ENCODE measurements at regions not wholly inside any gene's neighbourhood (a gene's known extent, or its start where the extent isn't known, plus 50 kb on each side); places are given as distances from the start of the nearest gene placed in this dataset.

DNA sequence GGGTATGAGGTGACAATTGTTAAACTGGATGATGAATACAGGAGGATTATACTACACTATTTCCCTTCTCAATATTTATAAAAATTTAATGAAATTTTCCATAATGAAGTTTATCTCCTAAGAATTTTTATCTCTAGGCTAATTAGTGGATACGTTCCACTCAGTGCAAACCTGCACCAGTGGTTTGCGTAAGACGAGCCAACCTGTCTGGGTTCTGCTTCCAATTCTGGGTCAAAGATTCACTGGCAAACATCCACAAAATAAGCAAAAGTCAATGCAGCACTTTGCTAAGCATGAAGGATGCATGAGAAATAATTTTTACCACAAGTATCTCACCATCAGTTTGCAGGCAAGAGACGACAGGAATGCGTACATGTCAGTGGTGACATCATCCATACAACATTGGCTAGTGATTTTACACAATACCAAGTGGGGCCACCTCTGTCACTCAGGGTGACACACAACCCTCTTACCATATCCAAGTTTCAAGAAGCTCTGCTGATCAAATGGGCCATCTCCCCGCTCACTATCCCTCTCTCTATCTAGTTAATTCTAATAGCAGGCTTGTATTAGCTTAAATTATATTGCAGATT is 51.7 kb downstream of the FAM50B start:
- ChIA-PET CTCF (interaction anchor here (1.1 kb wide), 1 partner anchor 21 kb away, joined by 3 read pairs; no protein-coding TSS in a partner anchor), POLR2A (interaction anchor here (0.6 kb wide), 1 partner anchor 17 kb away, joined by 3 read pairs; no protein-coding TSS in a partner anchor)
- Histone ChIP-seq H3K9me3 (ENCODE audit: control insufficient read depth, insufficient read depth, low read depth, low read length) (no peaks in the 10 kb centered on the region), H3K36me3 (ENCODE audit: control insufficient read depth in 2 of 2, insufficient read depth in 1 of 2, low read length in 2 of 2) (no peaks in the 10 kb centered on the region), H3K27ac (ENCODE audit: extremely low read depth, low read depth, low read length) (no peak overlapping the region), H3K4me1 (ENCODE audit: control insufficient read depth, insufficient read depth, low read length) (no peaks in the 10 kb centered on the region; the same call in 1 of the 2 replicates), H3K4me3 (ENCODE audit: low read depth, low read length) (no peak overlapping the region)
- TF ChIP-seq, protein P1, sequence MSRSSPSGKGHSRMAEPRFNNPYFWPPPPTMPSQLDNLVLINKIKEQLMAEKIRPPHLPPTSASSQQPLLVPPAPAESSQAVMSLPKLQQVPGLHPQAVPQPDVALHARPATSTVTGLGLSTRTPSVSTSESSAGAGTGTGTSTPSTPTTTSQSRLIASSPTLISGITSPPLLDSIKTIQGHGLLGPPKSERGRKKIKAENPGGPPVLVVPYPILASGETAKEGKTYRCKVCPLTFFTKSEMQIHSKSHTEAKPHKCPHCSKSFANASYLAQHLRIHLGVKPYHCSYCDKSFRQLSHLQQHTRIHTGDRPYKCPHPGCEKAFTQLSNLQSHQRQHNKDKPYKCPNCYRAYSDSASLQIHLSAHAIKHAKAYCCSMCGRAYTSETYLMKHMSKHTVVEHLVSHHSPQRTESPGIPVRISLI (tag by site-specific recombination; IDR thresholded peaks at IDR 0.05), result no peak
- TF ChIP-seq, protein P2, sequence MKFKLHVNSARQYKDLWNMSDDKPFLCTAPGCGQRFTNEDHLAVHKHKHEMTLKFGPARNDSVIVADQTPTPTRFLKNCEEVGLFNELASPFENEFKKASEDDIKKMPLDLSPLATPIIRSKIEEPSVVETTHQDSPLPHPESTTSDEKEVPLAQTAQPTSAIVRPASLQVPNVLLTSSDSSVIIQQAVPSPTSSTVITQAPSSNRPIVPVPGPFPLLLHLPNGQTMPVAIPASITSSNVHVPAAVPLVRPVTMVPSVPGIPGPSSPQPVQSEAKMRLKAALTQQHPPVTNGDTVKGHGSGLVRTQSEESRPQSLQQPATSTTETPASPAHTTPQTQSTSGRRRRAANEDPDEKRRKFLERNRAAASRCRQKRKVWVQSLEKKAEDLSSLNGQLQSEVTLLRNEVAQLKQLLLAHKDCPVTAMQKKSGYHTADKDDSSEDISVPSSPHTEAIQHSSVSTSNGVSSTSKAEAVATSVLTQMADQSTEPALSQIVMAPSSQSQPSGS (tag by site-specific recombination; IDR thresholded peaks at IDR 0.05; ENCODE audit: low read depth), result peak; percentile 84
- TF ChIP-seq KLF7 (tag by site-specific recombination; IDR thresholded peaks at IDR 0.05; ENCODE audit: borderline replicate concordance), result no peak
- peak; percentile 22; the same call in 1 of the 2 replicates for TF ChIP-seq SP7 (tag by site-specific recombination; IDR thresholded peaks at IDR 0.05)
- no peak for TF ChIP-seq ZNF529 (tag by site-specific recombination; IDR thresholded peaks at IDR 0.05; ENCODE audit: insufficient replicate concordance)
- TF ChIP-seq, protein P3, sequence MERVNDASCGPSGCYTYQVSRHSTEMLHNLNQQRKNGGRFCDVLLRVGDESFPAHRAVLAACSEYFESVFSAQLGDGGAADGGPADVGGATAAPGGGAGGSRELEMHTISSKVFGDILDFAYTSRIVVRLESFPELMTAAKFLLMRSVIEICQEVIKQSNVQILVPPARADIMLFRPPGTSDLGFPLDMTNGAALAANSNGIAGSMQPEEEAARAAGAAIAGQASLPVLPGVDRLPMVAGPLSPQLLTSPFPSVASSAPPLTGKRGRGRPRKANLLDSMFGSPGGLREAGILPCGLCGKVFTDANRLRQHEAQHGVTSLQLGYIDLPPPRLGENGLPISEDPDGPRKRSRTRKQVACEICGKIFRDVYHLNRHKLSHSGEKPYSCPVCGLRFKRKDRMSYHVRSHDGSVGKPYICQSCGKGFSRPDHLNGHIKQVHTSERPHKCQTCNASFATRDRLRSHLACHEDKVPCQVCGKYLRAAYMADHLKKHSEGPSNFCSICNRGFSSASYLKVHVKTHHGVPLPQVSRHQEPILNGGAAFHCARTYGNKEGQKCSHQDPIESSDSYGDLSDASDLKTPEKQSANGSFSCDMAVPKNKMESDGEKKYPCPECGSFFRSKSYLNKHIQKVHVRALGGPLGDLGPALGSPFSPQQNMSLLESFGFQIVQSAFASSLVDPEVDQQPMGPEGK (tag by site-specific recombination; IDR thresholded peaks at IDR 0.05), result no peak
- TF ChIP-seq, protein P4, sequence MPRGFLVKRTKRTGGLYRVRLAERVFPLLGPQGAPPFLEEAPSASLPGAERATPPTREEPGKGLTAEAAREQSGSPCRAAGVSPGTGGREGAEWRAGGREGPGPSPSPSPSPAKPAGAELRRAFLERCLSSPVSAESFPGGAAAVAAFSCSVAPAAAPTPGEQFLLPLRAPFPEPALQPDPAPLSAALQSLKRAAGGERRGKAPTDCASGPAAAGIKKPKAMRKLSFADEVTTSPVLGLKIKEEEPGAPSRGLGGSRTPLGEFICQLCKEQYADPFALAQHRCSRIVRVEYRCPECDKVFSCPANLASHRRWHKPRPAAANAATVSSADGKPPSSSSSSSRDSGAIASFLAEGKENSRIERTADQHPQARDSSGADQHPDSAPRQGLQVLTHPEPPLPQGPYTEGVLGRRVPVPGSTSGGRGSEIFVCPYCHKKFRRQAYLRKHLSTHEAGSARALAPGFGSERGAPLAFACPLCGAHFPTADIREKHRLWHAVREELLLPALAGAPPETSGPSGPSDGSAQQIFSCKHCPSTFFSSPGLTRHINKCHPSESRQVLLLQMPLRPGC (tag by site-specific recombination; IDR thresholded peaks at IDR 0.05), result peak; percentile 41; the same call in 1 of the 2 replicates
- TF ChIP-seq ZNF114 (tag by site-specific recombination; IDR thresholded peaks at IDR 0.05), result no peak
- TF ChIP-seq ZNF585B (tag by site-specific recombination; IDR thresholded peaks at IDR 0.05), result no peak
- TF ChIP-seq ZNF660 (tag by site-specific recombination; IDR thresholded peaks at IDR 0.05), result peak; percentile 63; the same call in 1 of the 2 replicates
- no peak for TF ChIP-seq GLIS2 (tag by site-specific recombination; IDR thresholded peaks at IDR 0.05)
- TF ChIP-seq, protein P5, sequence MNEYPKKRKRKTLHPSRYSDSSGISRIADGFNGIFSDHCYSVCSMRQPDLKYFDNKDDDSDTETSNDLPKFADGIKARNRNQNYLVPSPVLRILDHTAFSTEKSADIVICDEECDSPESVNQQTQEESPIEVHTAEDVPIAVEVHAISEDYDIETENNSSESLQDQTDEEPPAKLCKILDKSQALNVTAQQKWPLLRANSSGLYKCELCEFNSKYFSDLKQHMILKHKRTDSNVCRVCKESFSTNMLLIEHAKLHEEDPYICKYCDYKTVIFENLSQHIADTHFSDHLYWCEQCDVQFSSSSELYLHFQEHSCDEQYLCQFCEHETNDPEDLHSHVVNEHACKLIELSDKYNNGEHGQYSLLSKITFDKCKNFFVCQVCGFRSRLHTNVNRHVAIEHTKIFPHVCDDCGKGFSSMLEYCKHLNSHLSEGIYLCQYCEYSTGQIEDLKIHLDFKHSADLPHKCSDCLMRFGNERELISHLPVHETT (tag by site-specific recombination; IDR thresholded peaks at IDR 0.05), result 0 out of 2 replicates have a peak, but pooled peaks have one; percentile 36
- peak; percentile 77 for TF ChIP-seq ZNF629 (tag by site-specific recombination; IDR thresholded peaks at IDR 0.05)
- peak; percentile 96 for TF ChIP-seq ZFP69B (tag by site-specific recombination; IDR thresholded peaks at IDR 0.05)
- TF ChIP-seq ZNF274 (IDR thresholded peaks at IDR 0.05; ENCODE audit: low read length), result no peak
- no peak for TF ChIP-seq ZNF274 (tag by site-specific recombination; IDR thresholded peaks at IDR 0.05; ENCODE audit: borderline replicate concordance)
- TF ChIP-seq ZNF561 (tag by site-specific recombination; IDR thresholded peaks at IDR 0.05; ENCODE audit: borderline replicate concordance), result no peak
- TF ChIP-seq ZBTB21 (tag by site-specific recombination; IDR thresholded peaks at IDR 0.05), result peak; percentile 68
- TF ChIP-seq, protein P6, sequence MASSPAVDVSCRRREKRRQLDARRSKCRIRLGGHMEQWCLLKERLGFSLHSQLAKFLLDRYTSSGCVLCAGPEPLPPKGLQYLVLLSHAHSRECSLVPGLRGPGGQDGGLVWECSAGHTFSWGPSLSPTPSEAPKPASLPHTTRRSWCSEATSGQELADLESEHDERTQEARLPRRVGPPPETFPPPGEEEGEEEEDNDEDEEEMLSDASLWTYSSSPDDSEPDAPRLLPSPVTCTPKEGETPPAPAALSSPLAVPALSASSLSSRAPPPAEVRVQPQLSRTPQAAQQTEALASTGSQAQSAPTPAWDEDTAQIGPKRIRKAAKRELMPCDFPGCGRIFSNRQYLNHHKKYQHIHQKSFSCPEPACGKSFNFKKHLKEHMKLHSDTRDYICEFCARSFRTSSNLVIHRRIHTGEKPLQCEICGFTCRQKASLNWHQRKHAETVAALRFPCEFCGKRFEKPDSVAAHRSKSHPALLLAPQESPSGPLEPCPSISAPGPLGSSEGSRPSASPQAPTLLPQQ (tag by site-specific recombination; IDR thresholded peaks at IDR 0.05), result peak; percentile 99
- 0 out of 2 replicates have a peak, but pooled peaks have one; percentile 32 for TF ChIP-seq ZNF184 (tag by site-specific recombination; IDR thresholded peaks at IDR 0.05)
- peak; percentile 45 for TF ChIP-seq ZNF366 (tag by site-specific recombination; conservative IDR thresholded peaks at IDR 0.05)
- 0 out of 2 replicates have a peak, but pooled peaks have one; percentile 15 for TF ChIP-seq ZNF335 (tag by site-specific recombination; conservative IDR thresholded peaks at IDR 0.05)
- no peak for TF ChIP-seq ZNF48 (tag by site-specific recombination; IDR thresholded peaks at IDR 0.05)
